Right lobe of liver (tissue), 4 donors: ENCODE measurements at regions not wholly inside any gene's neighbourhood (a gene's known extent, or its start where the extent isn't known, plus 50 kb on each side); places are given as distances from the start of the nearest gene placed in this dataset.

Experiments
- CTCF ChIP-seq, 4 donors: fragments of 200-600 bp in 3 of 4; fragments of 450-650 bp in 1 of 4; IDR thresholded peaks; one replicate each; pipeline versions ENCODE4 v1.5.1 to v1.8.0; 2016 to 2022; ENCODE audit warnings: antibody characterized with exemption in 4 of 4, mild to moderate bottlenecking in 2 of 4
- POLR2A ChIP-seq: fragments of 450-650 bp; IDR thresholded peaks from one replicate; pipeline ENCODE4 v1.6.1; 2017; ENCODE audit warnings: antibody characterized with exemption, mild to moderate bottlenecking
- donor health status: DM: no; HTN: no; CAD: no.
- donor health status: DM: no; HTN: no; CAD: no.
- donor health status: DM: no; HTN: yes; CAD: no.

DNA sequence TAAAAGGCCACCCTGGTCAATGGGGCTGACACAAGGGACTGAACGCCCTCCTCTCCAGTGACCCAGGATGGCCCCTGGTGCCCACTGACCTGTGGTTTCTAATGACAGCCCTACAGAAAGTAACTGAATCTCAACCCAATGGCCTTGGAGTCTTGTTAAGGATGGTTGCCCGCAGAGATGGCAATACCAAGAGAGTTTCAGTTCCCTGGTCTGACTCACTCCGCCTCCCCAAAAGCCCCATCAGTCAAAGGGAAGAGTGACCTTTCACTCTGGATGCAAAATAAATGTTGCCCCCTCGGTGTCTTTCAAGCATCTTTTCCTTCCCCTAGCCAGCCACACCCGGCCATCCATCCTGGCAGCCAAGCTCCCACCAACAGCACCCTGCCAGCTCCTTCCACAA lies 57.7 kb upstream of the ISX start:
- no peak for TF ChIP-seq CTCF (IDR thresholded peaks at IDR 0.05)
- TF ChIP-seq POLR2A, result no peak
